Left lobe of liver (tissue), 2 donors: ENCODE measurements at regions not wholly inside any gene's neighbourhood (a gene's known extent, or its start where the extent isn't known, plus 50 kb on each side); places are given as distances from the start of the nearest gene placed in this dataset.
"Not testable (repeated sequence)": the region's sequence is repeated elsewhere in the genome, so short reads cannot be mapped to it uniquely, and the experiment has no call there.

ENCODE experiments used
- ATAC-seq: fragments of 200-7000 bp; cut with Tn5 transposase; one replicate; pipeline ENCODE4 v1.9.1; 2020; ENCODE audit warnings: mild to moderate bottlenecking, moderate library complexity
- DNase-seq: peaks from one replicate; pipeline ENCODE4 v3.0.0-alpha.2; 2020; ENCODE audit warnings: low spot score
- donor health status: DM: no; HTN: no; CAD: no; lungs with moderate emphysema.
- donor health status: DM: no; HTN: yes; CAD: no.

GRCh38 chr6:69623357-69623756 lies 173.5 kb downstream of the LMBRD1 start:
- no peak for DNase-seq
- ATAC-seq, result no peak

GRCh38 chr6:69622924-69623323 lies 173.9 kb downstream of the LMBRD1 start:
- DNase-seq (no peak), ATAC-seq (no peak)

DNA sequence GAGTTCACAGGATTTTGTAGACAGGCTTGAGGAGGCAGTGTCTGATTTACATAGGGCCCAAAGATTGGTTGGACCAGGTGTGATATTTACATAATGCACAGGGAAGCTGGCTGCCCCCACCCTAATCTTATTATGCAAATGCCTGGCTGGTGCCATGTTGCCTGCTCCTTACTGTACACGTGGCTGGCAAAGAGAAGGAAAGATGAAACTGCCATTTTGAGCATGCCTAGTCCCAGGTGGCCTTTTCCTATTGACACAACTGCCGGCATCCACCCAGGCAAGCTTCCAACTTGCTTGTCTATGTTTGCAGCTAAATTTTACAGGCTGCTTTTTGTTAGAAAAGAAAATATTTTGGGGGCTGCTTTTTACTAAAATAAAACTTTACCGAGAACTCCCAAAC lies 174.6 kb downstream of the LMBRD1 start:
- DNase-seq (no peak), ATAC-seq (no peak)

DNA sequence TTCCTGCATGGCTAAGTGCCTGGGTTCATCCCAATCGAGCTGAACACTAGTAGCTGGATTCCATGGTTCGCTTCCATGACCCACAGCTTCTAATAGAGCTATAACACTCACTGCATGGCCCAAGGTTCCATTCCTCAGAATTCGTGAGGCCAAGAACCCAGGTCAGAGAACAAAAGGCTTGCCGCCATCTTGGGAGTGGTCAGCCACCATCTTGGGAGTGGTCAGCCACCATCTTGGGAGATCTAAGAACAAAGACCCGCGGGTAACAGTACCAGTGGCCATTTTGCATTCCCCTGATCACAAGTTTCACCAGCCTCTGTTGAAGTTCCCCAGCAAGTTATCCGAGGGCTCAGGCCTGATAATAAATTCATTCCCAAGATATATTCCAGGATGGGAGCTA lies 179.6 kb downstream of the LMBRD1 start:
- DNase-seq (no peak), ATAC-seq (no peak)

DNA sequence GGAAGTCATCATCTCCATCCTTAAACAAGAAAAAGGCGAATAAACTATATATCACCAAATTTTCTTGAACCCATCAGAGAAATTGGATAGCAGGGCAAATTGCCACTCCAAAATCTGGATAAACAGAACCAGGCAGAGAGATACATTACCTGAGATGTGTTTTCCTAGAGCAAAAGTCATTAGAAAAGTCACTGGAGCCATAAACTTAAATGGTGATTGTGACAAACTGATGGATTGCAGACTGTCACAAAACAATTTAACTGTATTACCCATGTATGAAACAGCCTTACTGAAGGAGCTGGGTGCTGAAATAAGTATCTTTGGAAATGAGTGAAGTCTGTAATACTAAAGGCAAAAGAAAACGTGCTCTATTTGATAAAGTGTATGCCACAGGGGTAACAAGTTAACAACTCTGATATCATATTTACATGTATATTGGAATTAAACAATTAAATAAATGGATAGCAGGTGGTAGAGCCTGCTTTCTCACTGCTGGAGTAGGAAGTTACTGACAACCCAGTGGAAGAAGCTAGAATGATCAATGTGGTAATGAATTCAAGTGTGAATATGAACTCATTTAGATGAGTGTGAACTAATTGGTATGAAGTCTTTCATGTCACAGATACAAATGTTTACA lies 186.9 kb downstream of the LMBRD1 start:
- no peak for DNase-seq
- no peak for ATAC-seq

DNA sequence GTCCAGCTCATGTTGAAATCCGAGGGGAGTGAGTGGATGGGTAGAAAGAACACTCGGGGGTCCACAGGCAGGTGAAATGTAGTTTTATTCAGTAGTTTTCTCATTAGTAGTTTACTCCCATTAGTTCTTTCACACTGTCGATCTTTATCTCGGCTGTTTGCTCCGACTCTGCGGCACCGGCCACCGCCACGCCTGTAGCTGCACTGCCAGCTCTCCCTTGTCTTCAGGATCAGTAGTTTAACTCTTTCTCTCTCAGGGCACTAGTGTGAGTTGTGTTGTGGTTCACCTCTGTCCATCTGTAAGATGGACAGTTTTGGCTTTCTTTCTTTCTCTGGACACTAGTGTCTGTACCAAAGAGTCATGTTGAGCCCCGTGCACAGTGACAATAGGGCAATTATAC lies 195.7 kb downstream of the LMBRD1 start:
- DNase-seq (no peak), ATAC-seq (no peak)

- DNase-seq (no peak), ATAC-seq (no peak)
Observed at GRCh38 chr6:69594405-69594804, 202.4 kb downstream of the LMBRD1 start.

DNA sequence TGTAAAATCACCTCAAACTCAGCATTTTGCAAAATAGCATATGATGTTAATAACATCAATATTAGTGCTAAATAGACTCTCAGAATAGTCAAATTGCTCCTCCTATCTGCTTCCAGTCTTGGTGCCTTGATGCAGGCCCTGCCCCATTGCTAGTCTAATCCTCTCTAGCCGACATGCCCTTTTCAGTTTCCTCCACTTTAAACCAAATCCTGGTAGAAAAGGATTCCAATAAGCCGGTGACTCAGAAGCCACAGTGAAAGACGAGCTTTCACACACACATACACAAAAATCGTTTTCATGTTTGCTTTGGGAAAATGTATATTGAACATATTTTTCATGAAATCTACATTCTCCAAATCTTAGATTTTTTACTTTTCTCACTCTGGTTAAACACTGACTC lies 203.1 kb downstream of the LMBRD1 start:
- ATAC-seq, result no peak
- DNase-seq, result no peak

DNA sequence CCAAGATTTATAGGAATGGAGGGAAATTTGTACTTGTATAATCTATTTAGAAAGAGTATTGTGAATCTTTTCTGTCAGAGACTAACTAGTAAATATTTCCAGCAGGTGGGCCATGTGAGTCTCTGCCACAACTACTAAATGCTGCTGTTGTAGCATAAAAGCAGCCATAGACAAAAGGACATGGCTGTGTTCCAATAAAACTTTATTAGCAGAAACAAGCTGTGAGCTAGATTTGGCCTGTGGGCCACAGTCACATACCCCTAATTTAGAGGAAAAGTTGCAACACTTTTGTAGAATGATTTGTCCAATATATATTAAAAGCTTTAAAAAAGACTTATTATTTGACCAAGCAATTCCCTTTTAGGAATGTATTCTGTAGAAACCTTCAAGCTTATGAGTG lies 207.2 kb downstream of the LMBRD1 start:
- no peak for DNase-seq
- no peak for ATAC-seq

DNA sequence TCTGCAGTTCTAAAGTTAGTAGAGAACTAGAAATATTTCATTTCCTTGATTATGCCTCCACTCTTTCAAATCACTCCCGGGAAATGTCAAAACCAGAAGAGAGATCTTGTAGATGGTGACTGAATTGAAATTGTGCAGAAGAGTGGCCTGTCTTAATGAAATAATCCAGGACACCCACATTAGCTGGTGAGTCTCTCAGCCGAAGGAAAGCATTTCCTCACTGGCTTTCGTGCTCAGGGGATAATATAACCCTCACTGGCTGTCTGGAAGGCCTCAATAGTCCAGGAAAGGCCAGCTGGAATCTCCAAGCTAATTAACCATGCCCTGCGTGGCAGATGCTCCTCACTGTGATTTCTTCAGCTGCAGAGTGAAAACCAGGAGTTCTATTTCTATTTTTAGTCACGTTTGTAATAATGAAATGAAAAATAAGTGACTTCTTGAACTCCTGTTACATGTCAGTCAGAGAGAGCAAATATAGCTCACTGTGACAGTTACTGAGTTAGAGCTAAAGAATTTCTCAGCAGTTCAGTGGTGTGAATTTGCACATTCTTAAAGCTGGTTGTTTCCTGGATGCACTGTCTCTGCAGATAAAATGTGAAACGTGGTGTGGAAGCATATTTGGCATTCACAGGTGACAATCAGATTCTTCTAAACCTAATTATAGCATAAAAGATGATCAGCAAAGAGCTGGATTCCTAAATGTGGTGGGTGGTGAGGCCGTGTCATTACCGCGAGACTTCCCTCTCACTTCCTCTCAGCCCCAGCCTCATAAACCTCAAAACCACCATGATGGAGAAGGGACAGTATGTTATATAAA lies 211.7 kb downstream of the LMBRD1 start:
- DNase-seq (no peak), ATAC-seq (peak; percentile 44)

DNA sequence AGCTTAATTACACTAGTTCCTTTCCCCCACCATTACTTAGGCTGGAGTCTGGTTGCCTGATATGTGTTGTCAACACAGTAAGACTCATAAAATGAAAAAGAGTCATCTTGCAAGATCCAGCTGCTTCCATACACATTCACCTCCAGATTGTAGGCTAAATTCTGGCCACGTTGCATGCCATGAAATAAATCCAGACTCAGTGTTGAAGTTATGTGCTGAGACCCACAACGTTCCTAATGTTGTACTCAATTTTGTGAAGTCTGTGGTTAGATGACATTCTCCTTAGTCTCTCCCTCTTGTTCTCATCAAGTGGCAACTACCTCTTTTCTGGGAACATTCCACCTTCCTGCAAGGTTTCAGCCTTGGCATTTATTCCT lies 212.3 kb downstream of the LMBRD1 start:
- DNase-seq, result no peak

DNA sequence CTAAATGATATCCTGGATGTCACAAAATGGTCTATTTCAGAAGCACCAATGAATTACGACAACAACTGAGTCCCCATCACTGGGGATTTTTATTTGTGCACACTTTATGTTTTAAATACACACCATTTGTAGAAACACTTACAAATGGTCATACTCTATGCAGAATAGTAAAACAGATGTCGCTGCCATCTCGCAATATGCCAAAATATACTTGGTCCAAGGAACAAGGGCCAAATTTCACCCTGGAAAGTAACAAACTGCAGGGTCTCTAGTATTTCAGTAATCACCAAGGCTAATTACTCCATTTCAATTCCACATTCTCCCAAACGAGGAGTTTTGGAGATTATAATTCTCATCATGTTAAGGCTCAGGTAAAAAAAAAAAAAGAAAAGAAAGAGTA lies 215.2 kb downstream of the LMBRD1 start:
- DNase-seq (no peak), ATAC-seq (no peak)

More for the DNA sequence above, 212.3 kb downstream of the LMBRD1 start:
- ATAC-seq, result no peak

- ATAC-seq, result no peak
- no peak for DNase-seq
Observed at GRCh38 chr6:69580706-69581105, 216.1 kb downstream of the LMBRD1 start.

DNA sequence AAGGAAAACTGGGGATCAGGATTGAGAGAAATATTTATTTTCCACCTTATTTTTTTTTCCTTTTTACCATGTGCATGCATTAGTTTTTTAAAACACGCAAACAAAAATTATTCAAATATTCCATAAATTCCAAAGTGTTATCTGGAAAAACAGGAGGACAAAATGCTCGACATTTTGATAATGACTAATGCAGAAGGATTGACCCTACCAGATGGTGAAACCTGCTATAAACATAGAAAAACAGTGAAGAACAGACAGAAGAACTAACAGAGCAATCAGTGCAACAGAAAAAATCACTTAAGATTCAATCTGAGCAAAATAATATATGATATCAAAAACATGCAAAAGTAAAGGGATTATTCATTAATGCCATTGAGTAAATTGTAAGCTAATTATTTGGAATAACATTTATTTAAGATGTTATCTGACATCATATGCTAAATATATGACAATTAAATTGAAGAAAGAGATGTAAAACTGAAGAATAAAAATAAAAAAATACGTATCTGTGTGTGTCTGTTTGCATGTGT lies 218.4 kb downstream of the LMBRD1 start:
- DNase-seq, result no peak
- no peak for ATAC-seq

DNA sequence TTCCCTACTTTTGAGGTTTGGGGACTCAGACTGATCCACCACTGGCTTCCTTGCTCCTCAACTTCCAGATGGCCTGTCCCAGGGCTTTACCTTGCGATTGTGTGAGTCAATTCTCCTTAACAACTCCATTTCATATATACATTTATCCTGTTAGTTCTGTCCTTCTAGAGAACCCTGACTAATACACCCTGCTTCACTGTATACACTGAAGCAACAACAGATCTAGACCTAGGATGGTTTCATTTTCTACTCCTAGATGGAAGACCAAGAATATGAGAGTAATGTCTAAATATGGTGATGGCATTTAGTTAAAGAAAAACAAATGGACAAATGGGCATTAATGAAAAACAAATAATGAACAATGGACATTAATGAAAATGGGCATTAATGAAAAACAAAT lies 225.6 kb downstream of the LMBRD1 start:
- no peak for DNase-seq
- ATAC-seq, result no peak

DNA sequence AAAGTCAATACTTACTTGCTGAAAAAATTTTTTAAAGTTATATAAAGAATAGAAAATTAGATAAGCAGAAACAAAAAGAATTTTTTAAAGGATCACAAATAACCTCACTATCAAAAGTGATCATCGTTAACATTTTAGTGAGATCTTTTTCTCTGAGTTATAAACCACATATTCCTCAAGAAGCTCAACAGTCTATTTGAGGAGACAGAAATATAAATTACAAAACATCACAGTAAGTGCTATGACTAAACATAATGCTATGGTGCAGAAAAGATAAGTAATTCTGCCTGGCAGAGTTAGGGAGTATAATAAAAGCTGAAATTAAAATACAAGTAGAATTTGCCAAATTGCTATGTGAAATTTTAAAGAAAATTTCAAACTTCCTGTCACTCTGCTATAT lies 226.7 kb downstream of the LMBRD1 start:
- no peak for ATAC-seq
- DNase-seq, result no peak

GRCh38 chr6:69560597-69560996 lies 236.2 kb downstream of the LMBRD1 start:
- ATAC-seq, result not testable (repeated sequence)

DNA sequence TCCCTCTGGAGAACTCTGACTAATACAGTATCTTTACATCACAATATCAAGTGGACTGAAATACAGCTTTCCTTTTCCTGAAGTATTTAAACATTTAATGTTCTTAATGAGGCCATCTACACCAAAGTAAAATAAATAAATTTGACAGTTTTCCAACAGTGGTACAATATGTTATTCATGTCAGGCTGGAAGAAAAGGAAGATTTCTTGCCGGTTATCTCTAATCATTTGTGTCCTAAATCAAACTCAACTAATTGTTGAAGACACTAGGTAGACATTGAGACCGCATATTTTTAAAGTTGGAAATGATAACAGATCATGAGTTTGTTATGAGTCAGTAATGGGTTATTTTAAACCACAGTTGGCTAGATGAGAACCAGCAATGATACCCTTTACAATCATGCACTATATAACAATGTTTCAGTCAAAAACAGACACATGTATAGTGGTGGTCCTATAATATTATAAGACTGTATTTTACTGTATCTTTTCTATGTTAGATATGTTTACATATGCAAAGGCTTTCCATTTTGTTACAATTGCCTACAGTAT lies 241.6 kb downstream of the LMBRD1 start:
- ATAC-seq, result no peak
- no peak for DNase-seq

More at GRCh38 chr6:69560597-69560996, 236.2 kb downstream of the LMBRD1 start:
- DNase-seq, result not testable (repeated sequence)

- DNase-seq (no peak), ATAC-seq (no peak)
Observed at GRCh38 chr6:69542494-69542893, 254.3 kb downstream of the LMBRD1 start.

- ATAC-seq, result no peak
- no peak for DNase-seq
Observed at GRCh38 chr6:69527921-69528476, 268.8 kb downstream of the LMBRD1 start.

DNA sequence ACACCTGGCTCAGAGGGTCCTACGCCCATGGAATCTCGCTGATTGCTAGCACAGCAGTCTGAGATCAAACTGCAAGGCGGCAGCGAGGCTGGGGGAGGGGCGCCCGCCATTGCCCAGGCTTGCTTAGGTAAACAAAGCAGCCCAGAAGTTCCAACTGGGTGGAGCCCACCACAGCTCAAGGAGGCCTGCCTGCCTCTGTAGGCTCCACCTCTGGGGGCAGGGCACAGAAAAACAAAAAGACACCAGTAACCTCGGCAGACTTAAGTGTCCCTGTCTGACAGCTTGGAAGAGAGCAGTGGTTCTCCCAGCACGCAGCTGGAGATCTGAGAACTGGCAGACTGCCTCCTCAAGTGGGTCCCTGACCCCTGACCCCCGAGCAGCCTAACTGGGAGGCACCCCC lies 281.3 kb downstream of the LMBRD1 start:
- not testable (repeated sequence) for ATAC-seq, DNase-seq

GRCh38 chr6:69494595-69494994 lies 302.2 kb downstream of the LMBRD1 start:
- DNase-seq (no peak), ATAC-seq (no peak)
